ENCODE measurements at regions not wholly inside any gene's neighbourhood (a gene's known extent, or its start where the extent isn't known, plus 50 kb on each side); places are given as distances from the start of the nearest gene placed in this dataset.
"Not testable (repeated sequence)": the region's sequence is repeated elsewhere in the genome, so short reads cannot be mapped to it uniquely, and the experiment has no call there.

DNA sequence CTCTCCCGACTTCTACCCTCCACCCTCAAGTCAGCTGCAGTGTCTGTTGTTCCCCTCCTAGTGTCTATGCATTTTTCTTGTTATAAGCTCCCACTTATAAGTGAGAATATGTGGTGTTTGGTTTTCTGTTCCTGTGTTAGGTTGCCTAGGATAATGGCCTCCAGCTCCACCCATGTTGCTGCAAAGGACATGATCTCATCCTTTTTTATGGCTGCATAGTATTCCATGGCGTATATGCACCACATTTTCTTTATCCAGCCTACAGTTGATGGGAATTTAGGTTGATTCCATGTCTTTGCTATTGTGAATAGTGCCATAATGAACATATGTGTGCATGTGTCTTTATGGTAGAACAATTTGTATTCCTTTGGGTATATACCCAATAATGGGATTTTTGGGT lies 80.7 kb downstream of the SPTSSA start:
- intact Hi-C loops (cut with DNase I); DNase-seq: not testable (repeated sequence)

GRCh38 chr14:34380471-34380845 lies 81.6 kb downstream of the SPTSSA start:
- no peak for DNase-seq
- intact Hi-C loops (cut with DNase I) = no loop called here

DNA sequence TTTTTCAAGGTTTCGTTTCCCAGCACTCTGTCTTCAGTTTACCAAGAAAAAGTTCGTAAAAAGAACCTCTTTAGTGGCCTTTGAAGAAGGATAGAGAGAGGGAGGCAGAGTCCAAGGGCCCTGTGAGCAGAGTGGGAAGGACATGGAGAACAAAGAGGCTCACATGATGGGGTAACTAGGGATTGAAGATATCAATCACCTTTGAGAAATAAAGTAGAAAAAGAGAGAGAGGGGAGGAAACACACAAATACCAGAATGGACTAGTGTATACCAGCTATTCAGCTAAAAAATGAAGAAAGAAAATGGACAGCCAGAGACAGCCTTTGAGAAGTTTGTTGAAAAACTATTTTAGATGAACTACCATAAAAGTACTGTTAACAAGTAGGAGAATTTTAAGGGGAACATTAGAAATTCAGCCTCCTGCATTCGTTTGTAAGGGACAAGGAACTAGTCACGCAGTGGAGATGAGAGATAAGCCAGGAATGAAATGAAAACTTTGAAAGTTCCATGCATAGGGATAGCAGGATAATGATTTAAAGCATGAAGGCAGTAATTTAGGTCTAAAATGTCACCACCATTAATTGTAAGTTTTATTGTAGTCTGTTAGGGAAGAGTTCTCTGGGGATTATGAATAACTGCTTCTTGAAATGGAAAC lies 82.1 kb downstream of the SPTSSA start:
- intact Hi-C loops (cut with DNase I) = no loop called here
- no peak for DNase-seq

- DNase-seq = no peak
- intact Hi-C loops (cut with DNase I) = no loop called here
Observed at GRCh38 chr14:34376649-34377267, 85.3 kb downstream of the SPTSSA start.

GRCh38 chr14:34374998-34375740 lies 86.9 kb downstream of the SPTSSA start:
- intact Hi-C loops (cut with DNase I) = no loop called here
- DNase-seq = no peak

DNA sequence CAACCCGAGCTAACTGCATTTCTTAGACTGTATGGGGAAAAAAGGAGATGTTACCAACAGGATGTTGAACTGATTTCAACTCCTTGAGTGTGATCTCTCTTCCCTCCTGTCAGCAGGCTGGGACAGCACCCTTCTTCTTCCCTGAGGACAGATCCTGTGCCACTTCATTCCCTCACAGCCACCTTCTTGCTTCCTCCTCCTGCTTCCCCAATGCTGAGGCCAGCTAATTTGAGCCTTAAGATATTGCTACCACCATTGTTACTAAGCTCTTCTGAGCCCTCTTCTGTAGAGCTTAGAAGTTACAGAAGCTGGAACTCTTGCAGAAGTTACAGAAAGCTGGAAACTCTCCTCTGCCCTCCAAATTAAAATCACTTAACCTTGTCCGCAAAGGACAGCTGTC lies 88.8 kb downstream of the SPTSSA start:
- intact Hi-C loops (cut with DNase I) = no loop called here
- no peak for DNase-seq

DNA sequence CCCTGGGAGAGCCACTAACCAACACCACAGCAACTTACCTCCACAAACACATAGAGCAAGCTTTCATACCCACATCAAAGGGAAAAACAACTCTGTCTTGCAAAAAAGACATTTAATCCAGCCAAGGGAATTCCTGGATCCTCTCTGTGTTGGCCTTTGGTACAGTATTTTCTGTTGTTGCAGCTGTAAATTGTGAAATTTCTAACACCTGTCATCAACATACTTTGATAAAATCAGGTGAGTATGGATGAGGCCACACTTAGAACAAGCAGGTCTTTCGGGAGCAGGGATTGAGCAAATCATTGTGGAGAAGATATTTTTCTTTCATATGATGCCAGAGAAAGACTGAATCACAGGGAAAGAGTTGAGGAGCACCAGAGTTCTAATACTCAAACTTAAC lies 89.3 kb downstream of the SPTSSA start:
- intact Hi-C loops (cut with DNase I) = no loop called here
- no peak for DNase-seq

- intact Hi-C loops (cut with DNase I) = no loop called here
- no peak for DNase-seq
Observed at GRCh38 chr14:34369648-34370030, 92.4 kb downstream of the SPTSSA start.

GRCh38 chr14:34368971-34369647 lies 92.9 kb downstream of the SPTSSA start:
- intact Hi-C loops (cut with DNase I) = no loop called here
- no peak for DNase-seq

DNA sequence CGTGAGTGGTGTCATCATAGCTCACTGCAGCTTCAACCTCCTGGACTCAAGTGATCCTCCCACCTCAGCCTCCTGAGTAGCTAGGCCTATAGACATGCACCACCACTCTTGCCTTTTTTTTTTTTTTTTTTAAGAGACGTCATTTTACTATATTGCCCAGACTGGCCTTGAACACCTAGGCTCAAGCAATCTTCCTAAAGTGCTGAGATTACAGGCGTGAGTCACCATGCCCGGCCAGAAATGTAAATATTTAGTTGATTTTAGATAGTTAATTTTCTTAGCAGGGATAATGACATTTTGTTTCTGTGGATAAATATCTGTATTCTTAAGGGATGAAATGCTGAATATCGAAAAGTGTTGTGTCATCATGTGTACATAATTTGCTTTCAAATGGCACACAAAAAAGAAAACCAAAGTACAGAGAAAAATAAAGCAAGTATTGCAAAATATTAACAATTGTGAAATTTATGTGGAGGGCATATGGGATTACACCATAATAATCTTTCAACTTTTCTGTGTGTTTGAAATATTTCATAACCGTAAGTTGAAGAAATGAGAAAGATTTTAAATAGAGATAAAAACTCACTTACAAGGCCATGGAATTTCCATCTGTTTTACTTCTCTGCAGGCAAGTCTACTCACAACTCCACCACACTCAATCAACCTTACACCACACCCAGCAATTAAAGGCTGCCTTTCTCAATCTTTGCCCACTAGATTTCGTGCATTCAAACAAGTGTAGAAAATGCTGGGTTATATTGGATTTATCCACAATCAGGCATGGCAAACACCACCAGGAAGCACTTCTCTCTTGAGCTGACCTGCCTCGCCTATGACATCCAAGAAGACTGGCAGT lies 93.7 kb downstream of the SPTSSA start:
- intact Hi-C loops (cut with DNase I) = no loop called here
- DNase-seq = no peak

DNA sequence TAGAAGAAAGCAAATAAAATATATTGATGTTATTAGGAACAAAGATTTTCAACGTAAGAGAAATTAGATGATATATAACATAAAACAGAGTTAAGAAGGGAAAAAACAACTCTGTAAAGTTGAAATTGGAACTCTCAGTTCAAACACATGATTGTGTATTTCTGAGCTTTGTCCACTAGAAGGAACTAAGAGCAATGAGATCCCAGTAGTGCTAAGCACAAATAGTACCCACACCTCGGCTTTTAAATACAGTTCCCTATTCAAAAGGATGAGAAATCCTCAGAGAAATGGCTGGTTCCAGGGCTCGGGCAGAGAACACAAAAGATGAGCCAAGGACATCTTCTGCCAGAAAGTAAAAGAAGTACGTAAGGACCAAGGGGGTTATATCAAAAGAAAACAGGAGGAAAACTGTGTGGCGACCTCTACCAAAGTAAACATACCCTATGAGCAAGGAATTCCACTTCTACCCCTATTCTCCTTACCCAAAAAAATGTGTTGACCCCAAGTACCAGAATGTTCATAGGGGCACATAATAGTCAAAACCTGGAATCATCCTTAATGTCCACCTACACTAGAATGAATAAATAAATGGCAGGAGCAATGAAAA lies 96.6 kb downstream of the SPTSSA start:
- DNase-seq = no peak
- intact Hi-C loops (cut with DNase I) = no loop called here

GRCh38 chr14:34364201-34364600 lies 97.8 kb downstream of the SPTSSA start:
- intact Hi-C loops (cut with DNase I) = no loop called here
- no peak for DNase-seq

DNA sequence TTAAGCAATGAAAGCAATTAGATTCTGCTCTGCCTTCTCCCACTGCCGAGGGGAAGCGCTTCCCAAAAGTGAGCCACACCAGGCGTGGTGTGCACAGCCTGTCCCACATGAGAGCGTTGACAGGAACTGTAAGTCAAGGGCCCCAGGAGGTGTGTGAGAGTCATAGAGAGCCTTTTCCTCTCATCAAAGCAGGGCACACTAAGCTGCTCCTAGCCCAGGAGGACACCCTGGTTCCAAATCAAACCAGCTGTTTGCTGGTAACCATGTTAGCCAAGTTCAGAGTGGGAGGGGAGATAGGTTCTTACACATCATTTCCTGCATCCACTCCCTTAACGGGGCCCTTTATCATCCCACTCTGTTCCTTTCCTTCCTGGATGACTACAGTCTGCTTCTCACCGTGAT lies 98.3 kb downstream of the SPTSSA start:
- intact Hi-C loops (cut with DNase I) = no loop called here
- no peak for DNase-seq

DNA sequence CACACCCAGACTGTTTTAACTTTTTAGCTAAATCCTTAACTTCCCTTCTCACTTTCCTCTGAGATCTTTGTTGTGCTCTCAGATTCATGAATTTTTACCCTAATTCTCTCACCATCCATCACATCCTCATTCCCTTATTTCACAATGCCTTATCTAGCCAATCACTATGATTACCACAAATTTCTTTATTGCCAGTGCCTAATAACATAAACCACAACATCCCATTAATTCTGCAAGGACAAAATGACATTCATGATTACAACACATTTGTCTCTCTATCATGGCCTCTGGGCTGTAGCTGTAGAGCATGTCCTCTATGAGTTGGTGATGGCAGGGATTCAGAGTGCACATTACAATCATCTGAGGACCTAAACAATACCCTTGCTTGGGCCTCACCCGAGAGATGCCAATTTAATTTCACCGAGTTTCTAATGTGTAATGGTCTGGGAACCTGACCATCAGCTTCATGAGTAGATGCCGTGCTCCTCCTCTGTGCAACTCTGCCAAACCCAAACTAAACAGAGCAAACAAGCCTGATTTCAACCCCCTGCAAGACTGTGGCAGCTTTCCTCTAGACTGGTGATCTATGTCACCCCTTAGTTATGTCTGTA lies 99.3 kb downstream of the SPTSSA start:
- intact Hi-C loops (cut with DNase I) = no loop called here
- no peak for DNase-seq

DNA sequence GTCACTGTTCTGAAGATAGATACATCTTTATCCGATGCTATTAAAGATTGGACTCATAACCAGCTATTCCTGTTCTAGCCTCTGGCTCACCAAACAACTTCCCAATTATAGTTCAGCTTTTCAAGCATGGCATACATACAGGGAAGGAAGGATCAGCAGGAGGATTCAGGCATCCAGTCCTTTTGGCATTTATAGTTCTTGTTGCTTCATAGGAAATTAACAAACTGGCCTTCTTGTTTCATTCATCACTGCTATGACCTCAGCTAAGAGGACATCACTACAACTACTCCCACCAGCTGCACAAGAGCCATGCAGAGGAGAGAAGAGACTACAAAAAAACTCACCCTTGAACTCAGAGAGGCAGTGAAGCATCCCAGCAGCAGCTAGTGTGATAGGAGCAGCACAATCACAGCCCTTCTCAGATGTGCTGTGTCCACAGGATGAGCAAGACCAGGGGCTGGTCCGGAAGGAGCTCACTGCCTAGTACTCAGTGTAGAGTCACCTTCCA lies 100.5 kb downstream of the SPTSSA start:
- no peak for DNase-seq
- intact Hi-C loops (cut with DNase I) = no loop called here

GRCh38 chr14:34359420-34360117 lies 102.5 kb downstream of the SPTSSA start:
- no peak for DNase-seq
- intact Hi-C loops (cut with DNase I) = no loop called here

DNA sequence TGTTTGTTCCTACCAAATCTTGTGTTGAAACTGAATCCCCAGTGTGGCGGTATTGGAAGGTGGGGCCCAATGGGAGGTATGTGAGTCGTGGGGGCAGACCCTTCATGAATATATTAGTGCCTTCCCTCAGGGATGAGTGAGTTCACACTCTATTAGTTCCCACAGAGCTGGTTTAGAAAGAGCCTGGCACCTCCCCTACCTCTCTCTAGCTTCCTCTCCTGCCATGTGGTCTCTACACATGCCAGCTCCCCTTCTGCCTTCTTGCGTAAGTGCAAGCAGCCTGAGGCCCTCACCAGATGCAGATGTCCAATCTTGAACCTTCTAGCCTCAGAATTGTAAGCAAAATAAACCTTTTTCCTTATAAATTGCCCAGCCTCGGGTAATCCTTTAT lies 105.8 kb downstream of the SPTSSA start:
- intact Hi-C loops (cut with DNase I) = no loop called here
- DNase-seq = no peak

Data from head of caudate nucleus (tissue), 42 donors.